NT2/D1 (cell line): ENCODE measurements at regions not wholly inside any gene's neighbourhood (a gene's known extent, or its start where the extent isn't known, plus 50 kb on each side); places are given as distances from the start of the nearest gene placed in this dataset.

Source experiments
- SUZ12 ChIP-seq: IDR thresholded peaks from 2 replicates; pipeline ENCODE4 v1.6.1; 2011; ENCODE audit not compliant: insufficient read length, insufficient read depth; ENCODE audit errors: extremely low read depth
- YY1 ChIP-seq: IDR thresholded peaks from 2 replicates; pipeline ENCODE4 v1.6.1; 2011; ENCODE audit not compliant: insufficient read length, insufficient read depth
- ZNF274 ChIP-seq: IDR thresholded peaks from 2 replicates; pipeline ENCODE4 v1.6.1; 2011; ENCODE audit warnings: mild to moderate bottlenecking, low read depth, low read length

- TF ChIP-seq SUZ12 = no peak
- TF ChIP-seq ZNF274 = no peak
- no peak for TF ChIP-seq YY1
Measured at GRCh38 chr2:221195829-221196228, 376.3 kb downstream of the EPHA4 start.
